GM12878 (cell line): ENCODE measurements at regions not wholly inside any gene's neighbourhood (a gene's known extent, or its start where the extent isn't known, plus 50 kb on each side); places are given as distances from the start of the nearest gene placed in this dataset.

Experiments
- ATAC-seq: fragments of 200-7000 bp; cut with Tn5 transposase; 3 replicates; pipeline ENCODE4 v1.9.1; 2020; ENCODE audit warnings: mild to moderate bottlenecking, moderate library complexity
- BruUV-seq: library from RNA; stranded (reverse); fragments of 400-500 nt; replicated peaks from 2 replicates; lab custom pipeline; 2021; lab: Mats Ljungman, UMichigan
- CTCF ChIA-PET: fragments of 300-600 bp; sonication (Branson Sonifier 250); formaldehyde crosslinking; extraction: SDS; loops from one replicate; lab custom pipeline; 2021; ENCODE audit warnings: inconsistent platforms; lab: Yijun Ruan, JAX
- POLR2A ChIA-PET: fragments of 350-600 bp; formaldehyde crosslinking; extraction: SDS; loops from one replicate; lab custom pipeline; 2021; ENCODE audit warnings: inconsistent platforms; lab: Charles Lee
- RAD21 ChIA-PET: fragments of 300-600 bp; sonication (Branson Sonifier 250); formaldehyde crosslinking; loops from one replicate; lab custom pipeline; 2023; ENCODE audit warnings: antibody characterized with exemption; ENCODE audit not compliant: unreplicated experiment; lab: Charles Lee
- SMC1A ChIA-PET: fragments of 300-600 bp; sonication (Branson Sonifier 250); formaldehyde crosslinking; loops from one replicate; lab custom pipeline; 2023; ENCODE audit not compliant: unreplicated experiment, uncharacterized antibody; lab: Charles Lee
- DNase-seq: peaks from one replicate; pipeline ENCODE4 v3.0.0-alpha.2; 2011; ENCODE audit warnings: low read depth, low spot score
- FAIRE-seq: peaks from 3 replicates; lab custom pipeline; 2011; peaks lifted over from hg19 to GRCh38; lab: Jason Lieb, UNC
- H2AFZ ChIP-seq: 2 replicates; pipeline ENCODE4 v1.6.0; 2011; ENCODE audit warnings: low read depth, low read length, control low read depth; ENCODE audit not compliant: control insufficient read depth
- H3K27ac ChIP-seq: 2 replicates; pipeline ENCODE4 v1.5.1; 2011; ENCODE audit warnings: control low read depth; ENCODE audit not compliant: control insufficient read depth, insufficient read depth
- H3K27me3 ChIP-seq, 2 experiments: replicated peaks in 1 of 2; 2 replicates each; pipeline versions ENCODE4 v1.6.0 to v1.6.1; 2011; ENCODE audit warnings: low read length in 1 of 2; ENCODE audit not compliant: control insufficient read depth in 2 of 2, insufficient read depth in 2 of 2
- H3K36me3 ChIP-seq, 2 experiments: 2 replicates each; pipeline ENCODE4 v1.5.1; 2011; ENCODE audit warnings: low read length in 1 of 2; ENCODE audit not compliant: control insufficient read depth in 2 of 2, insufficient read depth in 2 of 2
- H3K4me1 ChIP-seq: 2 replicates; pipeline ENCODE4 v1.6.1; 2011; ENCODE audit warnings: mild to moderate bottlenecking, low read length, moderate library complexity, mixed read lengths; ENCODE audit not compliant: control insufficient read depth, insufficient read depth
- H3K4me2 ChIP-seq: 2 replicates; pipeline ENCODE4 v1.6.0; 2011; ENCODE audit warnings: control low read depth; ENCODE audit not compliant: control insufficient read depth, insufficient read depth
- H3K4me3 ChIP-seq: fragments of 200-600 bp; sonication (generic); 2 replicates; pipeline ENCODE4 v1.5.1; 2016
- H3K79me2 ChIP-seq: 2 replicates; pipeline ENCODE4 v1.6.0; 2011; ENCODE audit warnings: low read length; ENCODE audit not compliant: control insufficient read depth, insufficient read depth
- H3K9ac ChIP-seq: 2 replicates; pipeline ENCODE4 v1.8.0; 2011; ENCODE audit warnings: low read length, control low read depth, mixed read lengths; ENCODE audit not compliant: control insufficient read depth, insufficient read depth
- H3K9me3 ChIP-seq: replicated peaks from 3 replicates; pipeline ENCODE4 v1.5.1; 2011; ENCODE audit warnings: mild to moderate bottlenecking, low read length; ENCODE audit not compliant: control insufficient read depth, insufficient read depth
- H4K20me1 ChIP-seq: 2 replicates; pipeline ENCODE4 v1.6.0; 2011; ENCODE audit not compliant: control insufficient read depth, insufficient read depth
- CBX3 ChIP-seq: fragments of 200-600 bp; sonication (generic); IDR thresholded peaks from 2 replicates; pipeline ENCODE4 v1.6.1; 2016; ENCODE audit warnings: low read depth, borderline replicate concordance
- CBX5 ChIP-seq: sonication (generic); IDR thresholded peaks from 2 replicates; pipeline ENCODE4 v1.6.1; 2016; ENCODE audit warnings: low read depth, moderate library complexity, mild to moderate bottlenecking, inconsistent platforms
- CHD4 ChIP-seq: fragments of 200-600 bp; sonication (generic); IDR thresholded peaks from 2 replicates; pipeline ENCODE4 v1.6.1; 2016; ENCODE audit warnings: mild to moderate bottlenecking
- EZH2 ChIP-seq: IDR thresholded peaks from 2 replicates; pipeline ENCODE4 v1.6.1; 2012; ENCODE audit warnings: low read depth, mild to moderate bottlenecking, control low read depth, inconsistent platforms, low read length, borderline replicate concordance; ENCODE audit not compliant: control insufficient read depth
- IKZF1 ChIP-seq: fragments of 450-650 bp; conservative IDR thresholded peaks from 2 replicates; pipeline ENCODE4 v1.6.1; 2017; ENCODE audit warnings: antibody characterized with exemption, mild to moderate bottlenecking
- LARP7 ChIP-seq: fragments of 450-650 bp; IDR thresholded peaks from 2 replicates; pipeline ENCODE4 v1.6.1; 2017; ENCODE audit warnings: mild to moderate bottlenecking
- NFIC ChIP-seq: IDR thresholded peaks from 2 replicates; pipeline ENCODE4 v1.6.1; 2012; ENCODE audit warnings: low read depth, mild to moderate bottlenecking, inconsistent platforms, low read length, moderate library complexity
- PRDM15 ChIP-seq: fragments of 450-650 bp; formaldehyde crosslinking; IDR thresholded peaks from 2 replicates; pipeline ENCODE4 v1.4.0; 2020; ENCODE audit warnings: mild to moderate bottlenecking, moderate library complexity
- RAD51 ChIP-seq: fragments of 450-650 bp; IDR thresholded peaks from 2 replicates; pipeline ENCODE4 v1.6.1; 2016; ENCODE audit warnings: moderate library complexity, mild to moderate bottlenecking, inconsistent platforms
- REST ChIP-seq: IDR thresholded peaks from 2 replicates; pipeline ENCODE4 v1.6.1; 2012; ENCODE audit warnings: mild to moderate bottlenecking, low read depth, low read length
- SREBF2 ChIP-seq: IDR thresholded peaks from 2 replicates; pipeline ENCODE4 v1.6.1; 2012; ENCODE audit warnings: mild to moderate bottlenecking, low read length
- SUZ12 ChIP-seq: fragments of 200-600 bp; sonication (generic); IDR thresholded peaks from one replicate; pipeline ENCODE4 v1.6.1; 2018; ENCODE audit warnings: antibody characterized with exemption, mild to moderate bottlenecking; ENCODE audit not compliant: unreplicated experiment
- TCF3 ChIP-seq: IDR thresholded peaks from 2 replicates; pipeline ENCODE4 v1.6.1; 2012; ENCODE audit warnings: low read depth, mild to moderate bottlenecking, low read length, borderline replicate concordance; ENCODE audit not compliant: insufficient read depth
- USF1 ChIP-seq: IDR thresholded peaks from 2 replicates; pipeline ENCODE4 v1.6.1; 2011; ENCODE audit warnings: borderline replicate concordance, low read depth, mild to moderate bottlenecking, moderate library complexity, mixed read lengths, low read length; ENCODE audit not compliant: insufficient read depth; ENCODE audit errors: extremely low read length
- WRNIP1 ChIP-seq: IDR thresholded peaks from 2 replicates; pipeline ENCODE4 v1.6.1; 2011; ENCODE audit warnings: low read depth, low read length, improper control_type of control experiment, borderline replicate concordance
- YBX1 ChIP-seq: fragments of 450-650 bp; IDR thresholded peaks from 2 replicates; pipeline ENCODE4 v1.6.1; 2016; ENCODE audit warnings: antibody characterized with exemption
- ZSCAN29 ChIP-seq: fragments of 450-650 bp; IDR thresholded peaks from 2 replicates; pipeline ENCODE4 v1.6.1; 2017; ENCODE audit warnings: mild to moderate bottlenecking, moderate library complexity
- WGBS: methylation state at CpG from one replicate; pipeline ENCODE4 v1.1.6; 2016; ENCODE audit warnings: low lambda C conversion rate; ENCODE audit not compliant: insufficient replicate concordance, insufficient coverage; ENCODE audit errors: missing lambda C conversion rate; 5-methylcytosine and 5-hydroxymethylcytosine counted together
- in situ Hi-C: fragments of 300-500 bp; cut with MboI; formaldehyde crosslinking; loops from 9 replicates; pipeline ENCODE4 v1.14.3; 2018; ENCODE audit warnings: mixed read lengths
- intact Hi-C: fragments of 100-400 bp; cut with micrococcal nuclease; formaldehyde crosslinking; loops from one replicate; pipeline ENCODE4 v1.14.2; 2022; ENCODE audit not compliant: unreplicated experiment

GRCh38 chr4:161186750-161187149 lies 977.0 kb downstream of the FSTL5 start:
- H2AFZ ChIP-seq: no peak overlapping the region
- ChIA-PET POLR2A (no interaction called here), SMC1A (interaction anchor here (1.1 kb wide), 1 partner anchor 8 kb away, joined by 3 read pairs; no protein-coding TSS in a partner anchor), RAD21 (no interaction called here), CTCF (interaction anchor here (0.7 to 1.5 kb wide), 2 partner anchors 12 to 1868 kb away, joined by 3 read pairs; no protein-coding TSS in a partner anchor)
- H3K4me3 ChIP-seq: no peak overlapping the region
- H3K36me3 ChIP-seq: no peaks in the 10 kb centered on the region
- in situ Hi-C loops: no loop called here
- TF ChIP-seq YBX1: no peak
- no peak for TF ChIP-seq IKZF1
- TF ChIP-seq CBX3: no peak
- TF ChIP-seq USF1: no peak
- TF ChIP-seq REST: no peak
- no peak for TF ChIP-seq TCF3
- no peak for TF ChIP-seq CHD4
- TF ChIP-seq EZH2: no peak
- TF ChIP-seq SUZ12: no peak
- TF ChIP-seq PRDM15 (CRISPR knock-in tag): no peak
- no peak for TF ChIP-seq NFIC
- TF ChIP-seq CBX5: no peak
- no peak for TF ChIP-seq WRNIP1
- no peak for TF ChIP-seq SREBF2
- no peak for TF ChIP-seq ZSCAN29
- no peak for TF ChIP-seq LARP7
- no peak for TF ChIP-seq RAD51
- no peaks in the 10 kb centered on the region for H3K9me3 ChIP-seq
- BruUV-seq: no TSS peak
- H3K9ac ChIP-seq: no peak overlapping the region
- 0% methylated on average over 2 of the region's 2 CpGs for WGBS
- no peaks in the 10 kb centered on the region for H4K20me1 ChIP-seq
- no peaks in the 10 kb centered on the region for H3K4me1 ChIP-seq
- no peak for FAIRE-seq
- no peak overlapping the region for H3K27ac ChIP-seq
- no peak for DNase-seq
- no peaks in the 10 kb centered on the region for H3K79me2 ChIP-seq
- no peak overlapping the region for H3K4me2 ChIP-seq
- no peak for ATAC-seq
- intact Hi-C loops: no loop called here
- H3K27me3 ChIP-seq: no peaks in the 10 kb centered on the region
